Hepatocyte (in vitro differentiated cells): ENCODE measurements at regions not wholly inside any gene's neighbourhood (a gene's known extent, or its start where the extent isn't known, plus 50 kb on each side); places are given as distances from the start of the nearest gene placed in this dataset.

ENCODE experiments used
- DNase-seq: peaks from one replicate; pipeline ENCODE4 v3.0.0-alpha.2; 2016; ENCODE audit warnings: low spot score
- H2AFZ ChIP-seq: fragments of 200-600 bp; sonication (generic); 2 replicates; pipeline ENCODE4 v1.6.0; 2016; ENCODE audit warnings: antibody characterized with exemption, mild to moderate bottlenecking
- H3K27ac ChIP-seq: fragments of 200-600 bp; sonication (generic); 2 replicates; pipeline ENCODE4 v1.5.1; 2016; ENCODE audit warnings: mild to moderate bottlenecking
- H3K27me3 ChIP-seq: fragments of 200-600 bp; sonication (generic); 2 replicates; pipeline ENCODE4 v1.6.1; 2016
- H3K36me3 ChIP-seq: fragments of 200-600 bp; sonication (generic); replicated peaks from 2 replicates; pipeline ENCODE4 v1.5.1; 2016; ENCODE audit warnings: low read depth; ENCODE audit not compliant: insufficient read depth
- H3K4me1 ChIP-seq: fragments of 200-600 bp; sonication (generic); 2 replicates; pipeline ENCODE4 v1.5.1; 2016; ENCODE audit warnings: mild to moderate bottlenecking, moderate library complexity; ENCODE audit not compliant: insufficient read depth
- H3K4me2 ChIP-seq: fragments of 200-600 bp; sonication (generic); 2 replicates; pipeline ENCODE4 v1.6.0; 2016
- H3K4me3 ChIP-seq: fragments of 200-600 bp; sonication (generic); 2 replicates; pipeline ENCODE4 v1.5.1; 2016; ENCODE audit warnings: mild to moderate bottlenecking
- H3K79me2 ChIP-seq: fragments of 200-600 bp; sonication (generic); 2 replicates; pipeline ENCODE4 v1.6.0; 2017; ENCODE audit warnings: mild to moderate bottlenecking
- H3K9me2 ChIP-seq: fragments of 200-600 bp; sonication (generic); replicated peaks from 2 replicates; pipeline ENCODE4 v1.6.0; 2017; ENCODE audit warnings: mild to moderate bottlenecking; ENCODE audit not compliant: insufficient read depth
- H3K9me3 ChIP-seq: fragments of 200-600 bp; sonication (generic); 2 replicates; pipeline ENCODE4 v1.5.1; 2016; ENCODE audit warnings: low read depth, mild to moderate bottlenecking
- H4K20me1 ChIP-seq: fragments of 200-600 bp; sonication (generic); 2 replicates; pipeline ENCODE4 v1.6.0; 2016; ENCODE audit warnings: mild to moderate bottlenecking; ENCODE audit not compliant: insufficient read depth, poor library complexity, severe bottlenecking
- CTCF ChIP-seq: fragments of 200-600 bp; sonication (generic); IDR thresholded peaks from 2 replicates; pipeline ENCODE4 v1.5.1; 2016; ENCODE audit warnings: antibody characterized with exemption, mild to moderate bottlenecking; ENCODE audit not compliant: poor library complexity
- EZH2 ChIP-seq: fragments of 200-600 bp; sonication (generic); IDR thresholded peaks from 2 replicates; pipeline ENCODE4 v1.6.1; 2016; ENCODE audit warnings: antibody characterized with exemption, mild to moderate bottlenecking, borderline replicate concordance
- EZH2phosphoT487 ChIP-seq: fragments of 200-600 bp; sonication (generic); IDR thresholded peaks from one replicate; pipeline ENCODE4 v1.6.1; 2018; ENCODE audit warnings: antibody characterized with exemption, mild to moderate bottlenecking, low read depth, moderate library complexity; ENCODE audit not compliant: unreplicated experiment, severe bottlenecking
- WGBS: methylation state at CpG from one replicate; pipeline ENCODE4 v1.1.6; 2016; ENCODE audit warnings: low lambda C conversion rate; ENCODE audit errors: missing lambda C conversion rate; 5-methylcytosine and 5-hydroxymethylcytosine counted together

GRCh38 chr13:34555988-34556387 lies 386.1 kb upstream of the NBEA start:
- Histone ChIP-seq H3K4me3 (no peak overlapping the region), H2AFZ (peak overlapping the region; percentile 45), H3K9me2 (no peaks in the 10 kb centered on the region), H3K4me2 (no peak overlapping the region), H3K79me2 (no peaks in the 10 kb centered on the region), H3K27ac (peak overlapping the region; percentile 34), H3K36me3 (no peaks in the 10 kb centered on the region), H3K4me1 (peaks cover 6% of the 10 kb centered on the region), H3K9me3 (no peaks in the 10 kb centered on the region), H3K27me3 (no peaks in the 10 kb centered on the region), H4K20me1 (no peaks in the 10 kb centered on the region)
- WGBS = 40% methylated on average over 4 of the region's 4 CpGs
- TF ChIP-seq EZH2phosphoT487 = no peak
- no peak for TF ChIP-seq EZH2
- no peak for TF ChIP-seq CTCF
- peak; percentile 7 for DNase-seq

GRCh38 chr13:34561033-34561432 lies 381.0 kb upstream of the NBEA start:
- H3K9me2 ChIP-seq = no peaks in the 10 kb centered on the region
- WGBS = 86% methylated on average over 7 of the region's 7 CpGs
- H3K9me3 ChIP-seq = no peaks in the 10 kb centered on the region
- DNase-seq = no peak
- H3K27ac ChIP-seq = no peak overlapping the region
- no peaks in the 10 kb centered on the region for H3K36me3 ChIP-seq
- no peaks in the 10 kb centered on the region for H4K20me1 ChIP-seq
- H2AFZ ChIP-seq = no peak overlapping the region
- H3K27me3 ChIP-seq = no peaks in the 10 kb centered on the region
- no peak overlapping the region for H3K4me2 ChIP-seq
- peaks cover 3% of the 10 kb centered on the region for H3K4me1 ChIP-seq
- no peaks in the 10 kb centered on the region for H3K79me2 ChIP-seq
- H3K4me3 ChIP-seq = no peak overlapping the region
- TF ChIP-seq EZH2 = no peak
- no peak for TF ChIP-seq EZH2phosphoT487
- TF ChIP-seq CTCF = no peak

GRCh38 chr13:34567597-34567996 lies 374.5 kb upstream of the NBEA start:
- Histone ChIP-seq H2AFZ (no peak overlapping the region), H3K79me2 (no peaks in the 10 kb centered on the region), H3K4me2 (peak overlapping the region; percentile 33), H3K4me3 (no peak overlapping the region), H3K27ac (no peak overlapping the region), H3K9me3 (no peaks in the 10 kb centered on the region), H3K27me3 (no peaks in the 10 kb centered on the region), H4K20me1 (no peaks in the 10 kb centered on the region), H3K9me2 (no peaks in the 10 kb centered on the region), H3K4me1 (no peaks in the 10 kb centered on the region), H3K36me3 (no peaks in the 10 kb centered on the region)
- DNase-seq = peak; percentile 12
- no peak for TF ChIP-seq EZH2
- no peak for TF ChIP-seq CTCF
- no peak for TF ChIP-seq EZH2phosphoT487
- WGBS = 43% methylated on average over 7 of the region's 7 CpGs
